Astrocyte of the hippocampus (primary cell): ENCODE measurements at regions not wholly inside any gene's neighbourhood (a gene's known extent, or its start where the extent isn't known, plus 50 kb on each side); places are given as distances from the start of the nearest gene placed in this dataset.
"Not testable (repeated sequence)": the region's sequence is repeated elsewhere in the genome, so short reads cannot be mapped to it uniquely, and the experiment has no call there.

Source experiments
- DNase-seq: peaks from one replicate; pipeline ENCODE4 v3.0.0; 2011; ENCODE audit warnings: low read depth, low spot score

DNA sequence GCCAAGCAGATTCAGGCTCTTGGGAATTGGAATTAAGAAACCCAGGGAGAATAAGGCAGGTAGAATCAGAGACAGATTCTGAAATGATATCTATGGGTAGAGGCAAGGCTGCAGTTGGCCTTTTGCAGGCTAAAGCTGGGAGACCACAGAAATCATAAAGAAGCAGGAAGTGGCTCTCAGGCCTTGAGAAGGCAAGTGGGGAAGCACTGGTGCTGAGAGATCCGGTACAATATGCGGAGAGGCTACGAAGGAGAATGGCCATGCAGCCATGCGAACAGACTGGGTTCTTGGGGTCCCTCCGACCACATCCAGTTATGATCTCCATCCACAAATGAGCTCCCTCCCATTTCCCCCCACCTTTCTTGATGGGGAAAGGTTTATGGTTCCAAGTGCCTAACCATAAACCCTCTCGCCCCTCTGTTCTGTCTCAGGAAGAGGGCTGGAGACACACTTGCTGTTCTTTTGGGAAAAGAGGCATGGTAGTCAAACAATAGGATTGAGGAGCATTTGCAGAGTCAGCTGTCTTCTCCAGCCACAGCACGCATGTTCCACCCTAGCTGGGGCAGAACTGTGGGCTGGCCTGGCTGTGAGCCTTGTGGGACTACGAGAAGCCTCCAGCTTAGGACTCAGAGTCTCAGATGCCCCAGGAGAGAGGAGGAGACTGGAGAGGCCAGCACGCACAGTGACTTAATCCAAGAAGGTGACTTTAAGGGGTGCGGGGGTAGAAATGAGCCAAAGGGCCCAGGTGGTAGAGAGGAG is 99.6 kb downstream of the RPLP1 start:
- DNase-seq, result no peak

DNA sequence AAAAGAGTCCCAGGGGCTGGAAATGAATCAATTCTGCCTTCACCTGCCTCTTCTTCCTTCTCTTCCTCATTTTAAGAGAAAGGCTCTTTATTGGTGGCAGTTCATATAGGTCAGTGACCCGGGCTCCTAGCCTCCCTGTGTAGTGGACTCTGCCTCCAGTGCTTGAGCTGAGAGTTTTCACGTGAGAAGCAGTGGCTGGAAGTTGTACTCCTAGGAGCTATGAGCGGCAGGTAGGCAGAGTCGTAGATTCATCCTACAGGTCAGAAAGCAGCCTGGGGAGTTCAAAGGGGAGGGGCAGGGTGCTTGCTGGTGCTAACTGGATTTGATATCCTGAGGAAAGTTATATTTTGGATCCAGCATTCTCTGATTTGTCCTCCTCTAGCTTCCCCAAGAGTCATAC is 101.1 kb downstream of the RPLP1 start:
- no peak for DNase-seq

DNA sequence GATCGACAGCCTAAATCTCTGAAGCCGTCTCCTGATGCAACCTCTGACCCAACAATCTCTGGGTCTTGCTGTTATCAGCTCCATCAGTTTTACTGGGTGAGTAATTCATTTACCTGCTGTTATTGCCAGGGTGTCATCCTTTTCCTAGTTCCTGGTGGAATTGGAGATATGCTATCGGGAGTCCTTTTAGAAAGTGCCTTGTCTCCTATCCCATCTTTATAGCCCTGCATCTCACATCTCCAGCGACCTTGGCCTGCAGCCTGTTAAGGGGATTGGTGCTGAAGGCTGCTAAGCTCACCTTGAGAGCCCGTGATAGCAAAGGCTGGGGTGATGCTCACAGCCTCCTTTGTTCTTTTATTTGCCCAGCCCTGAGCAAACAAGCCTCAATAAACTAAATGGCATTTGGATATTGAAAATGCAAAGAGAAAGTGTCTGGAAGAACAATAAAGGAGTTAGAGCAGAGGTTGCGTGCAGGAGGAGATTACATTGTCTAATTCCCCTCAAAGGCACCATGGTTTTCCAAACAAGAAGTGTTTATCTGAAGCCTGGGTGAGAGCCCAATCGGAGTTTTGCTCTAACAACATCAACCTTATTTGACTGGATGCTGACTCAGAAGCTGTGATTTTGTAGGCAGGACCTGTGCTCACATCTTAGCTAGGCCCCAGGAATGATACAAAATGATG is 101.8 kb downstream of the RPLP1 start:
- peak; percentile 80 for DNase-seq

DNA sequence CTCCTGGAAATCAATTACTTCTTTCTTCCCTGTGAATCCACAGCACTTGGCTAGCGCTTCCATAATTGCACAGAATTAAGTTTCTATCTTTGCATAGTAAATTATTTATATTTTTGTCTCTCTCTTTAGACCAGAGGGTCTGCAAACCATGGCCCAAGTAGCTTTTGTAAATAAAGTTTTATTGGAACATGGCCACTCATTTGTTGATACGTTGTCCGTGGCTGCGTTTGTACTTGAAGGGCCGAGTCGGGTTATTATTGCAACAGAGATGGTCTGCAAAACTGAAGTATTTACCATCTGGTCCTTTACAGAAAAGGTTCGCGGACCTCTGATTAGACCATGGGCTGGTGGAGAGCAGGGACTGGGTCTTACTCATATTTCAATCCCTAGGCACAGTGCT is 102.5 kb downstream of the RPLP1 start:
- DNase-seq, result no peak

DNA sequence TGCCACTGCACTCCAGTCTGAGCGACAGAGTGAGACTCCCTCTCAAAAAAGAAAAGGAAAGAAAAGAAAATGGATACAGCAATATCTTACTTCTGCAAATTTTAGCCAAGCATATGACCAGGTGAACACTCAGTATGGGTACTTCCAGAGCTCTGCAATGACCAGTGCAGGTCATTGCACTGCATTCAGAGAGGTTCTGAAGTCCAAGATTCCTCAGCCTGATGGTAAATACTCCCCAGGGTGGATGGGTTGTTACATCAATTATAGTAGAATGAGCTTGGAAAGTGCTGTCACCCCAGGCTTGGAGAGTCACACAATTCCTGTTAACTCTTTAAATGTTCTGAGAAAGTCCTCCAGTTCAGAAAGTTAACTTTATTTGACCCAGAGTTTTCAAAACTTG is 103.7 kb downstream of the RPLP1 start:
- no peak for DNase-seq

DNA sequence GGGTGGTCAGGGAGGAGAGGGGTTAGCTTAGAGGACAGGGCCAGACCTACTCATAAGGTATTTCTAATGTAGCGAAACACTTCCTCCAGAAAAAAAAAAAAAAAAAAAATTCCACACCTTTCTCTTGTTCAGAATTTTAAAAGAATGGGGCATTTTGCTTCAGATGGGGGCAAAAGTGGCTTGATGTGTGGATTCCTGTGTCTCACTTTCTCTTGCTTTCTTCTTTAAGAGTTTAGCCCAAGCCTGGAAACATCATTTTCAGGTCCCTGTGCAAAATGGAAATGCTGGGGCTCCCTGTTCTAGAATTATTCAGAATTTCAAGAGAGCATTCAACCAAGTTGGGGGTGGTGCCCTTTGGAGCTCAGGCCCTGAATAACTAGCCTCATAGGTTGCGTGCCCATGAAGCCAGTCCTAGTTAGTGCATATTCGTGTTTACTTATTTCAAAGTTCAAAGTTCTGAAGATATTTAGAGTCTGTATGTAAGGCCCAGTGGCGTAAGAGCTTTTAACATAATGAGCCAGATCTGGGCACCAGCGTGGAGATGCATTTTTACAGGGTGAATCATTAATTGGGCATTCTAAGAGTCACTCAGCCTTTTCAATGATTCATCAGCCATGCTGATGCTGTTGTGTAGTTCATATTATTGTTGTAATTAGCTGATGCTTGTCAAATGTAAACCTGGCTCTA is 104.5 kb downstream of the RPLP1 start:
- DNase-seq, result peak; percentile 97

DNA sequence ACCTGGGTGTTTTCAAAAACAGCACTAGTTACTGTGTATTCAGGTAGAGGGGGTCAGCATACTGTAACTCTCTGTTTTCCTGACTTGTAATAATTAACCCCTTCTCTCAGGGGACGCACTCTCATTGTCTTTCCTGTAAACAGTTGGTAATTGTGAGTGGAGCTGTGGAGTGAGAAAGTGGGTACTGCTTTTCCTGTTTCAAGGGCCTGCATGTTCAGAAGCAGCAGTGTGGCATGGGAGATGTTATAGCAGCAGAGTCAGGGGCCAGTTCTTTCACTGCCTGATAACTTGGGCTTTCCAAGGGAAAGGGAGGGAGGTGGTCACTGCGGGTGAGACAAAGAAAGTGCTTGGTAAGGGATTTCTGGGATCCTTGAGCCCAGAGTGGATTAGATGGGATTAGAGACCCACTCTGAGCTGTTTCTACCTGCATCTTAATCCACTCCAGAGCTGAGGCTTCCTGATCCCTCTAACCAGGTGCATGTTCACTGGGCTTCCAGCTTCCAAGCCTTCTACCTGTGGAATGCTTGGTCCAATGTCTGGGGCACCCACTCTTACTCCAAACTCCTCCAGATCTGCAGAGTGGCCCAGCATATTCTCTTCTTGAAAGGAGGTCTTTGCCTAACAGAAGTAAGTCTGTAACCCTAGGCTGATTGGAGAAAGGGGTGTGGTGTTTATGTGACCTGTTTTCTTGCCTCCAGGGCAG is 105.2 kb downstream of the RPLP1 start:
- DNase-seq, result no peak

DNA sequence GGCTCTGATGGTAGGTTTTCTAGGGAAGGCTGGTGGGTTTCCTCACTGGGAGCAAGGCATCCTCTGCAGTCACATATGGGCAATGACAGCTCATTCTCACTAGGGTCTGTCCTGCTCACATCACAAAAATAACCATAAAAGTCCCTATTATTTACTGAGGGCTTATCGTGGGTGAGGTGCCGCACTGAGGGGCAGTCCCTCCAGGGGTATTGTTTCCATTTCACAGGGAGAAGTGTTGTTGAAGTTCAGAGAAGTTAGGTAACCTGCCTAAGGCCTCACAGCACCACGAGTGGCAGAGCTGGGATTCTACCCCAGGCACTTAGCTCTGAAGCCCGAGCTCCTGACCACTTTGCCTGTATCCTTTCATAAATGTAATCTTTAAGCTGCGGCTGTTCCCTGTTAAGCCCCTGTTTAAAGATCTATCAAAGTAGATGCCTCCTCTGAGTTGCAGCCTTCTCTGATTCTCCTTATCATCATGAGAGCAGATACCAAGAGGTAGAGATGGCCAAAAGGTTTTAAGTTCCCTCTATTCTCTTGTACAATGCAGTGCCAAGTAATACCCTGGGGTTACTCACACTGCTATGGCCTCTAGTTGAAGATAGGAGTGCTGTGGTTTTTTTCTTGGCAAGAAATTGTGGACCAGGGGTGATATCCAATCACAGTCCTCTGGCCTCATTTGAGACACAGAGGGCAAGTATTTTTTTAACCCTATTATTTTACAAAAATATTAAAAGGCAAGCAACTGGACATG is 107.0 kb downstream of the RPLP1 start:
- DNase-seq, result peak; percentile 35

DNA sequence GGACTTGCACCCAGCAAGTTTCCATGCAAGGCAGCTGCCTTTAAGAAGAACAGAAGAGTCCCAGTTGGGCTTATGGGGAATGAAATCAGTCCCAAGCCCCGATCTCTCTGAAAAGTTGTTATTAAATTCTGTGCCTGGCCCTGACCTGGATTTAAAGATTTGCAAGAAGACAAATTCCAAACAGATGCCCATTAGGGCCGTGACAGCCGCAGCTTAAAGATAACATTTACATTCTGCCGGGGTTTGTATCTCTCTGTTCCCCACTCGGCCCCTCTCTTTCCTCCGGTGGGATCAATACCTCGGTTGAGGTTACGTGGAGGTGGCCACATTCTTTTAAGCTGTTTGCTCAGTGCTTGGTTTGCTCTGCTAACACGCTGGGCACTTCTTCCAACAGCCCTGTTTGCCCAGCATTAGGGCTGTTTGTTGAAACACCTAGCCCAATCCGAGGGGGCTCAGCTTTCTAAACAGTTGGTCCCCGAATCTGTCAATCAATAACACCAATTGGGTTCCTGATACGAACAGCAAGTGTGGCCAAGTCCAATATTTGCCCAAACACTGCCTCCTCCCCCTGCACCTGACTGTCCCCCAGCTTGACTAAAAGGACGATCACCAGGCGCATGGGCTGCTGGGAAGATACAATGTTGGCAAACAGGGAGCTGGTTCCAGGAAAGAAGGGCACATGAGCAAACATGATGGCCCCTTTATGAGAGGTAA is 108.6 kb downstream of the RPLP1 start:
- no peak for DNase-seq

DNA sequence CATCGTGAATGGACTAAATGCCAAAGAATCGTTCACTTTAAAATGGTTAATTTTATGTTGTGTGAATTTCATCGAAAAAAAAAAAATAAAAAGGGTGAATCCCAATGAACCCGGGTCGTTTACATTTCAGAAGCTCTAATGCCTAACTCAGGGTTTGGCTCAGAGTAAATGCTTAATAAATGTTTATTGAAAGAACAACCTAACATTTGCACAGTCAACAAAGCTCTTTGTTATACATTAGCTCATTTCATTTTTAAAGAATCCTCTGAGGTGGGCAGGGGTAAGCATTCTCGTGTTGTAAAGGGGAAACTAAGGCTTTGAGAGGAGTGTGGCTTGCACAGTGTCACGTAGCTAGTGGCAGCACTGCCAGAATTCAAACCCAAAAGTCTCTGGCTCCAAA is 109.5 kb downstream of the RPLP1 start:
- no peak for DNase-seq

DNA sequence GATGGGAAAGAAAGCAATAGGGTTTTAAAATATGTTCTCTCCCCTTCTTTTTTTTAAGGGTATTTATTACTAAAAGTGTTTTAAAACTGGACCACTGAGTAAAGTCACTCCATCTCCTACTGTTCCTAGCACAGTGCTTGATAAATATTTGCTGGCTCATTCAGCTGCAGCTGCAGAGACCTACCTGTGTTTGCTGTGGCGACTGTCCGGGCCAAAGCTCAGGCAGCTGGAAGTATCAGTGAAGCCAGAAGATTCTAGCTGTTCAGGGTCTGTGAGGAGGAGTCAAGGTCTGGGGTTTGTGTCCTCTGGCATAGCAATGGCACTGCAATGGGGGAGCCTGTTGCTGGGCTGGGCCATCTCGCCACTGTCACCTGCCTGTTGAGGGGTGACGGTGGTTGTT is 109.9 kb downstream of the RPLP1 start:
- DNase-seq, result no peak

DNA sequence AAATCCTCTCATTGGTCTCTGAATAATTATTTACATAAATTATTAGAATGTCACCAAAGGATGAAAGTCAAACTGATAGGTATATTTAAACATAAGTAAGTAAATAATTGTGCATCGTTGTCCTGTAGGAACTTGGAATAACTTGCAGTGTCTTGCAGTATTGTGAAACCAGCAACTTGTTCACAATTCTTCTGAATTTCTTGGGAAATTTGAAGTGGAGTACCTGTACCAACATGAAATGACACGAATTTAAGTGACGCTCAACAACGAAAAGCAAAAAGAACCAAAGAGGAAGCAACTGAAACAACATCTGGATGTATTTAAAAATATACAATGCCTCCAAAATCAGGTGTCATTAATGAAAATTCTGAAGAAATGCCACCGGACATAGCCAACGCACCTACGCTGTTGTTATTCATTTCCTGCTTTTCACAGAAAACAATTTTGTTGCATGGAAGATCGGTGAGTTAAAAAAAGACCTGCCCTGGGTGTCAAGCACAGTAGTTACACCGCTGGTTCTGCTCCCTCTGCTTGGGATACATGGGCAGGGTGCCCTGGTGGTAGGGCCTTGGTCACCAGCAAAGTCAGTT is 112.5 kb downstream of the RPLP1 start:
- no peak for DNase-seq

DNA sequence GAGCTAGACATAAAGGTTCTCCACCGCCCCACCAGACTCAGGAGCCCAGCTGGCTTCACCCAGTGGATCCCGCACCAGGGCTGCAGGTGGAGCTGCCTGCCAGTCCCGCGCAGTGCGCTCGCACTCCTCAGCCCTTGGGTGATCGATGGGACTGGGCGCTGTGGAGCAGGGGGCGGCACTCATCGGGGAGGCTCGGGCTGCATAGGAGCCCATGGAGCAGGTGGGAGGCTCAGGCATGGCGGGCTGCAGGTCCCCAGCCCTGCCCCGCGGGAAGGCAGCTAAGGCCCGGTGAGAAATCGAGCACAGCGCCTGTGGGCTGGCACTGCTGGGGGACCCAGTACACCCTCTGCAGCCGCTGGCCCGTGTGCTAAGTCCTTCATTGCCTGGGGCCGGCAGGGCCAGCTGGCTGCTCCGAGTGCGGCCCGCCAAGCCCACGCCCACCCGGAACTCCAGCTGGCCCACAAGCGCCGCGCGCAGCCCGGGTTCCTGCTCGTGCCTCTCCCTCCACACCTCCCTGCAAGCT is 114.7 kb downstream of the RPLP1 start:
- not testable (repeated sequence) for DNase-seq

DNA sequence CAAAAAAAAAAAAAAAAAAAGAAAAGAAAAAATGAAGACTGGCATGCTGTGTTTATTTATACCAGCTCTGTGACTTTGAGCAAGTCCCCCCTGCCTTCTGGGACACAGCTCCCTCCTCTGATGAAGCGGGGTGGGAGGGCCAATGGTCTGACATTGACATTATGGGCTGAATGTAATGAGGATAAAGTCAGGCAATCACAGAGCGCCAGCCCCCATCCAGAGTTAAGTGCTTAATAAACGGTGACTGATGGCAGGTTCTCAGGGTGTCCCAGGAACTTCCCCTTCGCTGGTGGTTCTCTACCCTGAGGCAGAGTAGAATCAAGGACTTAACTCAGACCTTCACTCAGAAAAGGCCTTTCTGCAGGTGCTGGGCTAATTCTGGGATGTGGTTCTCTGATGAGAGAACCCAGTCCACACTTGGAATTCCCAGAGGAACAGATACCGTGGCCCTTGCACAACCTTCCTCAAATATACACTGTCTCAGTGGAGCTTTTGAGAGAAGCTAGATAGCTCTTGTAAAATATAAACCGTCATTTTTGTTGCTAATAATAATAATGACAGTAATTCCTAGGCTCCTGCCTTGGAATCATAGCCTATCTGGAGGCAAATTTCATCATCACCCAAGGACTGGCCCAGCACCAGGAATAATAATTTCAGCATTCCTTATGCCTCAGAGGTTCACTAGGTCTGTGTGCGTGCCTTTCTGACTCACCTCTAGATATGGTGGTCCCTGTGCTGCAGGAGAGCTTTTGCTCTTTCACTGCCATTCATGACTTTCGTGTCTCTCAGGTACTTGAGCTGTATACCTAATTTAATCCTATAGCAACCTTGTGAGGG is 115.8 kb downstream of the RPLP1 start:
- DNase-seq, result peak; percentile 87

DNA sequence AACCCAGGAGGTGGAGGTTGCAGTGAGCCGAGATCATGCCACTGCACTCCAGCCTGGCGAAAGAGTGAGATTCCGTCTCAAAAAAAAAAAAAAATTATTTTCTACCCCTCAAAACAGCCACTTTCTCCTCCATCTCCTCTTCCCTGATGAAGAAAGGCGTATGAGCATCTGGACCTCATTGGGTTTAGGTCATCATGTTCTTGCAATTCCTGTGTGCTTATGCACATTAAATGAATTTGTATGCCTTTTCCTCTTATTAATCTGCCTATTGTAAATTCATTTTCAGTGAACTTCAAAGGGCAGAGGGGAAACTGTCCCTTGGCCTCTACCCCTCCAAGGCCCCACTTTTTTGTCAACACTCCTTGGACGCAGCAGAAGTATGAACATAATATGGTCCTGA is 117.8 kb downstream of the RPLP1 start:
- DNase-seq, result no peak

DNA sequence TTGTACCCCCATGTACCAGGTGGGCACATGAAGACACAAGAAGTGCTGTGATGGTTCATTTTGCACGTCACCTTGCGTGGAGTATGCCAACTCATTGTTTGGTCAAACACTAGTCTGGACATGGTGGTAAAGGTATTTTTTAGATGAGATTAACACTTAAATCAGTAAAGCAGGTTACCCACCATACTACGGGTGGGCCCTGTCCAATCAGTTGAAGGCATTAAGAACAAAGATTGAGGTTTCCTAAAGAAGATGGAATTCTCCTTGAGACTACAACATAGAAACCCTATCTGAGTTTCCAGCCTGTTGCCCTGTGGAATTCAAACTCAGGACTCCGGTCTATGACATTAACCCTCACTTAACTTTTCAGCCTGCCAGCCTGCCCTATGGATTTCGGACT is 118.4 kb downstream of the RPLP1 start:
- DNase-seq, result no peak

DNA sequence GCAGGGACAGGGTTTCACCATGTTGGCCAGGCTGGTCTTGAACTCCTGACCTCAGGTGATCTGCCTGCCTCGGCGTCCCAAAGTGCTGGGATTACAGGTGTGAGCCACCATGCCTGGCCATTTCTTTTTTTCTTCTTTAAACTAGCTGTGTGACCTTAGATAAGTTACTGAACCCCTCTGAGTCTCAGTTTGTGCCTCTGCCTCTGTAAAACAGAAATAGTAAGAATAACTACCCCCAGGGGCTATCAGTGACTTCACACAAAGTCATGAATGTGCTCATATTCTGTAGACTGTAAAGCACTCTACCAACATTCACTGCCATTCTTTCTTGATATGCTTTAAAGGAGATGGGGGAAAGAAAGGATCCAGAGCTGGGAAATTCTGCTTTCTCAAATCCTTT is 120.7 kb downstream of the RPLP1 start:
- DNase-seq, result not testable (repeated sequence)

DNA sequence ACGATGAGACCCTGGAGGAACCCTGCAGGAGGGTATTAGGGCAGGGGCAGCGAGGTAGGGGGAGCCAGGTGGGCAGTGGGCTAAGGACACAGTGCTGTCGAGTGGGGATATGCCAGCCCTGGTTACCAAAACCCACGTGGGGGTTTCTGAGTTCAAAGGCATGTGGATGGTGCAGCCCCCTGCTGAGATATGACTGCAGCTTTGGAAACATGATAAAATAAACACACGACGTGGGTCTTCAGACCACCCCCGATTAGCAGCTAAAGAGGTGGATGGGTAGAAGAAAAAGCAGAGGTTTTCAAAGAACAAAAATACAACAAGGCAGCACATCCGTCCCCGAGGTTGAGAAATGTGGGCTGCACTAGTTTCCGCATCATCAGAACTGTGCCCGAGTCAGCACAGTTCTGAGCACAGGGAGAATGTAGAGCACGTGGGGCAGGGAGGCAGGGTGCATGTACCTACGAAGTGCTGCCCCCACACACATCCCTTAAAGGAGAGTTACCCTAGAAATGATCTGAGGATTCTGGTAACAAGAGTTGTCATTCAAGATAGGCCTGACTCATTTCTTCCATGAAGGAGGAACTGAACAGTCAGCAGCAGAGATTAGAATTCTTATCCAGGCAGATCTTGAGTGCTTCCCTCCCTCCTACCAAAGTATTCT is 121.3 kb downstream of the RPLP1 start:
- DNase-seq, result peak; percentile 64

DNA sequence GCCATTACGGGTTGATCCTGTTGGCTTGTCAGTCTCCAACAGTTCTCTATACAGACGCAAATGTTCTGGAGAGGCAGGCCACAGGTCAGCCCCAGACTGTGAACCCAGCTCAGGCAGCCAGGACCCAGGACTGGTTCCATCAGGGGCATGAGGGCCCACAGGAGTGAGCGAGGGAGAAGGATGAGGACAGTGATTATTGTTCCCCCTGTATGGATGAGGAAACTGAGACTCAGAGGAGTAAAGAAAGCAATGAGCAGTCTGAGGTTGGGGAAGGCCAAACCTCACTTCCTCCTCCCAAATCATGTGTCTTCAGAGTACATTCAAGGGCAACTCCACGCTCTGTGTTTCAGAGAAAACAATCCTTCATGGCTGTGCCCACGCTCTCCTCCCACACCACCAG is 121.9 kb downstream of the RPLP1 start:
- DNase-seq, result no peak
